NCI-H1105 treated with DMSO at 0.1 percent for 48 hours (cell line): ENCODE measurements at regions not wholly inside any gene's neighbourhood (a gene's known extent, or its start where the extent isn't known, plus 50 kb on each side); places are given as distances from the start of the nearest gene placed in this dataset.
"Not testable (repeated sequence)": the region's sequence is repeated elsewhere in the genome, so short reads cannot be mapped to it uniquely, and the experiment has no call there.

Experiments used
- DNase-seq: peaks from one replicate; lab custom pipeline; 2025; lab: John Stamatoyannopoulos, UW

DNA sequence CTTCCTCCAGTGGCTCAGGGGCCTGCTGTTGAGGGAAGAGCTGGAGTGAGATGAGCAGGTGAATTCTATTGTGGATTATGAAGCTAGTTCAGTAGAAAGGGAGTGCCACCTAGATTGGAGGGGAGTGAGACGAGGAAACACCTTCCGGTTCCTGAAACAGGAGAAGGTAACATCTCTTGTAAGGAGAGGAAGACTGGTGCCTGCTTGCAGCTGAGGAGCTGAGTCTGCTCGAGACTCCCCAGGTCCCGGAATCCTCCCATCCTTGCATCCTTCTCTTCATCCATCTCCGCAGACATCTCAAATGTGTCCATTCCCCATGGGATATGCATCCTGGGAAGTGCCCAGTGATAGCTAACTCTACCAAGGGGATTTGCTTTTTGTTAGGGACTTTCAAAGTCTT, 242.9 kb upstream of the ZFP64 start:
- DNase-seq, result no peak

DNA sequence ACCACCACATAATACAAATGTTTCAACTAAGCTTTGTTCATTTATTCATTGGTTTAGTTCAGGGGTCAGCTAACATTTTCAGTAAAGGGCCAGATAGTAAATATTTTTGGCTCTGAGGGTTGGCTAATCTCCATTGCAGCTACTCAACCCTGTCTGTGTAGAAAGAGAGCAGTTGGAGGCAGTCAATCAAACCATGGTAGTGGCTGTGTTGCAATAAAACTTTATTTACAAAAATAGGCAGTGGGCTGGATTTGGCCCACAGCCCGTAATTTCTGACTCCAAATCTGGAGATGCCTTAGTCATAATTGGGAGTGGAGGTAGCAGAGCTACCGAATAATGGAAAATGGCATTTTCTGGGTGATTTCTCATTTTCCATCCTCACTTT, 242.5 kb upstream of the ZFP64 start:
- DNase-seq, result no peak

DNA sequence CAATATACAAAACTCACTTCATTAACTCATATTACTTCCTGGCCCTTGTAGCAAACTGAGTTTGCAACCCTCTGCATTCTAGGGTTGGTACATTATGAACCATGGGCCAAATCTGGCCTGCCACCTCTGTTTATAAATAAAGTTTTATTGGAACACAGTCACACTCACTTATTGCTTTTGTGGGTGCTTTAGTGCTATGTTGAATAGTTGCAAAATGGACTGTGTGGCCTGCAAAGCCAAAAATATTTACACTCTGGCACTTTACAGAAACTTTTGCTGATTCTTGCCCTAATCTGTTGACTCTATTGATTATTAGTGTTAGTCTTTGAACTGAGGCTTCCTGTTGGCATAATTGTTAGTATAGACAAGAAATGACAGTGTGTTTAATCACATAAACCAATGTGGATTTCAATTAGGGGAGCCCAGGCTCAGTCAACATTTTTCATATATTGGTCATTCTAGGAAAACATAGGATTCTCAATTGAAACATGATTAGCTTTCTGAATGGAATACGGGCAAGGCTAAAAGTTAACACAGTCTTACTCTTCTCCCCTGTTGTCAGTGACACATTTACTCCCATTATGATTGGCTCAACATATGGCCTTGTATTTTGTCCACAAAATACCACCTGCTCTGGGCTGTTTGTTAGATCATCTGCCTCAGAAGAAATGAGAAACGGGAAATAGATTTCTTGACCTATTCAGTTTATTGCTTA, 241.9 kb upstream of the ZFP64 start:
- no peak for DNase-seq

DNA sequence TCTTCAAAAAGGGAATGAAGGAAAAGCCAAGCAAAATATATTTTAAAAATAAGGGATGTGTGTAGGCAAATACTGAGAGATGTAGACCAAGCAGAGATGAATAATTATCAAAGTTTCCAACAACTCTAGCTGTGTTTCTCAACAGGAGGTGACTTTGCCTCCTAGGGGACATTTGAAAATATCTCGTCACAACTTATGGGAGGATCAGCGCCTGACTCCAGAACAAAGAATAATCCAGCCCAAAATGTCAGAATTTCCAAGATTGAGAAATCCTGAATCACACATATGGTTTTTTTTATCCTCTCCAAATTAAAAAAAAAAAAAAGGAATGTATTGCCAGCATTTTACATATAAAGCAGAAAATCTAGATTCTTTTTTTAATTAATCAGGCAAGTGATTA, 241.2 kb upstream of the ZFP64 start:
- no peak for DNase-seq

DNA sequence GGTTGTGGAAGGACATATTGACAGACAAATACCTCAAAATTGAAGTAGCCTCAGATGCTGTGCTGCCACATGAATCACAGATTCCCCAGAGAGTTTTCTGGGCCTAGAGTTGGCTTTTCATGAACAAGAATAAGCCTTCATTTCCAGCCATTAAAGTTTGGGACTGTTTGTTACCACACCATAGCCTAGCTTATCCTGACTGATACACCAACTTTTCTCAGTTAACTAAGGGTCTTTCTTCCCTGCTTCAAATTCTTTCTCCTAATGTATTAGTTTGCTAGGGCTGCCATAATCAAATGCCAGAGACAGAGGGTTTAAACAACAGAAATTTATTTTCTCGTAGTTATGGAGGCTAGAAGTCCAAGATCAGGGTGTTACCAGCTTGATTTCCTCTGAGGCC, 237.4 kb upstream of the ZFP64 start:
- DNase-seq, result no peak

DNA sequence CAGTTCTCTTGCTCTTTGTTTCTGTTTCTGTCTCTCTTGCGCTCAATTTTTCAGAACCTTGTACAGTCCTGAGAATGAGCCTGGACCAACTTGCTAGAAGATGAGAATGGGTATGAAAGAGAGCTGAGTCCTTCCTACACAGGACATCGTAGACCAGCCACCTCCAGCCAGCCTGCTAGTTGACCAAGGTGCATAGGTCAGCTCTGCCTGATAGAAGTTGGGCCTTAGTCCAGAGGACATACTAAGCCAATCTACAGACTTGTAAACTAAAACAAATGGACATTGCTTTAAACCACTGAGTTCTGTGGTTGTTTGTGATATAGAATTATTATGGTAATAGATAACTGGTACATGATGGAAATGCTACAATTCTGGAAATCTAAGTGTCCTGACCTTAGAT, 236.4 kb upstream of the ZFP64 start:
- no peak for DNase-seq

DNA sequence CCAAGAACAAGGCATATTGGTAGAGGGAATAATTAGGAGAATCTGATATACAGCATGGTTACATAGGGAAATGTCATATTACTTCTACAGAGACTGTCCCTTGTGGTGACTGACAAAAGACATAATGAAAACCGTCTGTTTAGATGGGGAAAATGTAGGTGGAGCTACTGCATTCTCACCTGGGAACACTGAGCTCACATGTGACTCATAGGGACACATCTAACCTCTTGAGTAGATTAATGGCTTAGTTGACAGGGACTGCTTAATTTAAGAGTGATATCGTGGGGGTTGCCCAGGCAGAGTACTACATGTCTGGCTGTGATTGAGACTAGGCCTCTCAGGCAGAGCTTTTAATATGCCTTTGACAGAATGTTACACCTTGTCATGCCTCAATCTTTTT, 235.3 kb upstream of the ZFP64 start:
- DNase-seq, result peak; percentile 12

DNA sequence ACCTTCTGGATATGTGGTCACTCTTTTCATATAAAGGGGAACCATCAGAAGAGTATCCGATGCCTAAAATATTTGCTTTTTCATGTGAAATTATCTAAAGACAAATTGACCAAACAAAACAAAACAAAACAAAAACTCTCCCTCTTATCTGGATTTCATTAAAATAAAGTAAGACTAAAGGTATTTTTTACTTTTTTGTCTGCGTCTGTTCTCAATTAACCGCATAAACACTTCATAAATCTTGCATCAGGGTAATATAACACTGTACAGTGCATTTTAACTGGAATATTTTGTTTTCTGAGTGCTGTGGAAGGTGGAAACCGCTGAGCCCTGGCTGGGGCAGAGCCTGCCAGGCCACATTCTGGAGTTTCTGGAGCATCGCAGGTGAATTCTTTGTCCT, 234.1 kb upstream of the ZFP64 start:
- DNase-seq, result no peak

DNA sequence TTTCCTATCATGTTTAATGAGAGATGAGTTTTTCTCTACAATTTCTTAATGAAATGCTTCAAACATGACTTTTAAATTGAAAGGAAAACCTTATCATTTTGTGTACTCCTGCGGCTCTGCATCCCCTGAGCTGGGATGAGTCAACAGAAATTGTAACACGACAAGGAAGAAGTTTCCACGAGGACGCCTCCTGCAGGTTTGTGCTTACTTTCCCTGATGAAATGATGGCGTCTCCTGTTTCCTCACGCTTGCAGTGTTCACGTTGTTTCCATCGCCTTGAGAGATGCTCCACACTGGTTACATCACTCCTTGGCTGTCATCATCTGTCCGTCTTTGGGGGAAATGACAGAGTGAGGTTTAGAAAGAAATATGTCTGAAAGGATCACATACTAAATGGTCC, 233.7 kb upstream of the ZFP64 start:
- DNase-seq, result no peak

DNA sequence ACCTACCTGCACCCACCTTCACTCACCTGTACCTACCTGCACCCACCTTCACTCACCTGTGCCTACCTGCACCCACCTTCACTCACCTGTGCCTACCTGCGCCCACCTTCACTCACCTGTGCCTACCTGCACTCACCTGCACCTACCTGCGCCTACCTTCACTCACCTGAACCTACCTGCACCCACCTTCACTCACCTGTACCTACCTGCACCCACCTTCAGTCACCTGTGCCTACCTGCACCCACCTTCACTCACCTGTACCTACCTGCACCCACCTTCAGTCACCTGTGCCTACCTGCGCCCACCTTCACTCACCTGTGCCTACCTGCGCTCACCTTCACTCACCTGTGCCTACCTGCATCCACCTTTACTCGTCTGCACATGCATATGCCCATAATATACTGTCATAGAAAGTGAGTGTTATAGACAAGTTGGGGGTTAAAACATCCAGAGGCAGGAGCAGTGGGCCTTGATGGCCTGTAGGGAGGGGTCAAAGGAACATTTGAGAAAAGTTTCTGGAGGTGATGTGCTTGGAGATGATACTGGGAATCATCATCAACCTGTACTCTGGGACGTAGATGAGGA, 232.9 kb upstream of the ZFP64 start:
- DNase-seq, result not testable (repeated sequence)

DNA sequence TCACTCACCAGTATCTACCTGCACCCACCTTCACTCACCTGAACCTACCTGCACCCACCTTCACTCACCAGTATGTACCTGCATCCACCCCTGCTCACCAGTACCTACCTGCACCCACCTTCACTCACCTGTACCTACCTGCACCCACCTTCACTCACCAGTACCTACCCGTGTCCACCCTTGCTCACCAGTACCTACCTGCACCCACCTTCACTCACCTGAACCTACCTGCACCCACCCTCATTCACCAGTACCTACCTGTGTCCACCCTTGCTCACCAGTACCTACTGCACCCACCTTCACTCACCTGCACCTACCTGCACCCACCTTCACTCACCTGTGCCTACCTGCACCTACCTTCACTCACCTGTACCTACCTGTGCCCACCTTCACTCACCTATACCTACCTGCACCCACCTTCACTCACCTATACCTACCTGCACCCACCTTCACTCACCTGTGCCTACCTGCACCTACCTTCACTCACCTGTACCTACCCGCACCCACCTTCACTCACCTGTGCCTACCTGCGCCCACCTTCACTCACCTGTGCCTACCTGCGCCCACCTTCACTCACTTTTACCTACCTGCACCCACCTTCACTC, 232.1 kb upstream of the ZFP64 start:
- not testable (repeated sequence) for DNase-seq

DNA sequence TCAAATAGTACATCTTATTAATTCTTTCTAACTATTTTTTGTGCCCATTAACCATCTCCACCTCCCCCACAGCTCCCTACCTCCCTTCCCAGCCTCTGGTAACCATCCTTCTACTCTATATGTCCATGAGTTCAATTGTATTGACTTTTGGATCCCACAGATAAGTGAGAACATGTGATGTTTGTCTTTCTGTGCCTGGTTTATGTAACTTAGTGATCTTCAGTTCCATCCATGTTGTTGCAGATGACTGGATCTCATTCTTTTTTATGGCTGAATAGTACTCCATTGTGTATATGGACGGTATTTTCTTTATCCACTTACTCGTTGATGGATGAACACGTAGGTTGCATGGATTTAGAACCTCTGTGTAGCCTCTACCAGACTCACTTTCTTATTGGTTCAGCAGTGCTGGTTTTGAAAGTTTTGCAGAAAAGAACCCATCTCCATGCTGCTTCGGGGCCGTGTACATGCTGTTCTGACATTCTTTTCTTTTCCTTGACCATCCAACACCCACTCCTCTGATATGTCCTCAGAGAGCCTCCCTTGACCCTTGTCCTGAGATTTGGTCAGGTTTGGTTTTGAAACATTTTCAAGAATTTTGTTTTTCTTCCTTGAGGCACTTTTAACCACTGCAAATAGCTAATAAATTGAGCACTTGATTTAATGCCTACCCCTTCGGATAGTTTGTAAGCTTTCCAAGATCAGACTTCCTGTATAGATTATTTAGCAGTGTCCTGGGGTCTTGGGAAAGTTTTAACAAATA, 231.2 kb upstream of the ZFP64 start:
- no peak for DNase-seq

DNA sequence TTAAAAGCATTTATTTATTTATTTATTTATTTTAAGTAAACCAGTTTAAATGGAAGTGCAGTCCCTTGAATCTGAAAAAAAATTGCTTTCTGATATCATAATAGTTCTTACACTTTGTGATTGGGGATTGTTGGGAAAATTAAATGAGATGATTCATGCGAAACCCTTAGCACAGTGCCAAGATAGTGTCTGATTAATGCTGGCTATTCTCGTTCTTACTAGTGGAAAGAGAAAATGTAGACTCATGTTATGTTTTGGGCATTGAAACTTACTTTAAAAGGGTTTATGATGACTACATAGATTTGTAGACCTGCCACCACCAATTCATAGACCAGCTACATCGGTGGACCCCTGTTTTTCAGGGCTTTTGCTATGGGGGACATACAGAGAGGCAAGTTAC, 229.2 kb upstream of the ZFP64 start:
- no peak for DNase-seq

DNA sequence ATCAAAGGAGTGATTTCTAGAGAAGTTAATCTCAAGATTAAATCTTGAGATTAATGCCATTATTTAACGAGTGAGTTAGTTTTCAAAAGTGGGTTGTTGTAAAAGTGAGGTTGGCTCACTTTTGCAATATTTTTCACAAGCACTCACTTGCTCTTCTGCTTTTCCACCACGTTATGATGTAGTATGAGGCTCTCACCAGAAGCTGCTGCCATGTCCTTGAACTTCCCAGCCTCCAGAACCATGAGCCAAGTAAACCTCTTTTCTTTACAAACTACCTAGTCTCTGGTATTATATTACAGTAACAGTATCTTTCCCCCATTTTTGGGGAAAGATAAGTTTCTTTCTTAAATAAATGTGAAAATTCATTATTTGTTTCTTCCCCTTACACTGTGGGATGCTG, 227.6 kb upstream of the ZFP64 start:
- no peak for DNase-seq

DNA sequence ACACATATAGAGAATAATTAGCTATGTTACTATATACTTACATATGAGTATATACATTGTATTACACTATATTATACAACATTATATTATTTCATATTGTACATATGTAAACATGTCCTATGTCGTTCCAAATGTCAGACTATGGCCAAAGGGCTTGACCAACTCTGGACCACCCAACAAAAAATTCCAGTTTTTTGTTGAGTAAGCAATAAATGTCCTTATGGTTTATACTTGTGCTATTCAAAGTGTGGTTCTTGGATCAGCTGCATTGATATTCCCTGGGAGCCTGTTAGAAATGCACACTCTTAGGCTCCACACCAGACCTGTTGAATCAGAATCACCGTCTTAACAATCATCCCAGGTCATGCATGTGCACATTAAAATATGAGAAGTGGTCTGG, 225.4 kb upstream of the ZFP64 start:
- no peak for DNase-seq

DNA sequence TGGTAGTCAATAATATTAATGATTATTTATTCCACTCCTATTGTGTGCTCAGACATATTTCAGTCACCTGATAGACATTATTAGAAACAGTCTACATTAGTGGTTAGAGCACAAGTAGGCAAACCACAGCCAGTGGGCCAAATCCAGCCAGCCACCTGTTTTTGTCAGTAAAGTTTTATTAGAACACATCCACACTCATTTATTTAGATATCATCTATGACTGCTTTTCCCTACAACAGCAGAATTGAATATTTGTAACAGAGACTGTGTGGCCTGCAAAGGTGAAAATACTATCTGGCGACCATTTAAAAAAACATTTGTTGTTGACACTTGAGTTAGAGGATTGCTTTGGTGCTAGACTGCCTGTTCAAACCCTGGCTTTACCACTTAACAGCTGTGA, 220.0 kb upstream of the ZFP64 start:
- no peak for DNase-seq

DNA sequence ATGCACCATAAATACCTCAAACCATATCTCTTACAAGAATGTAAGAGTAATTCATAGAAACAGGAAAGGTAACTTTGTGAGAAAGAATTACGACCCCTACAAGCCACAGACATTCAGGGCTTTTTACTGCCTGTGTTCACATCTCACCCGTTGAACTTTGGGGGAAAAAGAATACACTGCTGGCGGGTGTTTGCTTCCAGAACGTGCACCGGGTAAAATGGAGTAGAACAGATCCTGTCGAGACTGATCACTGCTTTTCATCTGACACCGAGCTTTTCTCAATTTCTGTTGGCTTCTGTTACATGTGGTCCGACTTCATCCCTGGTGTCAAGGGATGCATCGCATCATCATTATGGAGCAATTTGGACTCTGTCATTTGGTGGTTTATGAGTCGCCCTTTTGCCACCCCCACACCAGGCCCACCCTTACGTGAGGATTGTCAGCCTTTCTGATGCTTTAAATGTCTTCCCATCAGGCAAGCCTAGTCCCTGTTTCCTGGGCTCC, 219.2 kb upstream of the ZFP64 start:
- DNase-seq, result no peak

DNA sequence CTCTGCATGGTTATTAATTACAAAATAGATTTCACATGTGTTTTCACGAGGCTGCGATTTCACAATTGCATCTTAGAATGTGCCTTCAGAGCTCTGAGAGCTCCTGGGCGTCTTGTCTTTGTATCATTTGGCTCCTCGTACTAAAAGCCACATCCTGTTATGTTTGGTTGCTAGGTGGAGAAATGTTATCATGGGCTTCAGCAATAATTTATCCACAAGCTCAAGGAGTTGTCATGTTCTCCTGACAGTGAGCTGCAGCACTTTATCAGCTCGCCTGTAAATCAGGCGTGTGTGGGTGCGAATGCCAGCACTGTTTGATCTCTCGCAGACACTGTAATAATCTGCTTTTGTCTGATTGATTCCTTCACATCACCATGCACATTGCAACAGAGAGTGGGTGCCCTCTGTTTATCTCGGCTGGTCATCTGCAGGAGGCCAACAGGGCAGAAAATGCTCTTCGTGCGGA, 218.6 kb upstream of the ZFP64 start:
- no peak for DNase-seq

DNA sequence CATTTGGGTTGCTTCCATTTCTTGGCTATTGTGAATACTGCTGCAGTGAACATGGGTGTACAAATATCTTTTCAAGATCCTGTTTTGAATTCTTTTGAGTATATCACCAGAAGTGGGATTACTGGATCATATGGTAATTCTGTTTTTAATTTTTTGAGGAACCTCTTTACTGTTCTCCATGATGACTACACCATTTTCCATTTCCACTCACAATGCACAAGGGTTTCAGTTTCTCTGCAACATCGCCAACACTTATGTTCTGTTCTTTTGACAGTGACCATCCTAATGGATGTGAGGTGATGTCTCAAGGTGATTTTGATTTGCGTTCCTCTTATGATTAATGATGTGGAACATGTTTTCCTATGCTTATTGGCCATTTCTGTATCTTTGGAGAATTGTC, 214.4 kb upstream of the ZFP64 start:
- no peak for DNase-seq

DNA sequence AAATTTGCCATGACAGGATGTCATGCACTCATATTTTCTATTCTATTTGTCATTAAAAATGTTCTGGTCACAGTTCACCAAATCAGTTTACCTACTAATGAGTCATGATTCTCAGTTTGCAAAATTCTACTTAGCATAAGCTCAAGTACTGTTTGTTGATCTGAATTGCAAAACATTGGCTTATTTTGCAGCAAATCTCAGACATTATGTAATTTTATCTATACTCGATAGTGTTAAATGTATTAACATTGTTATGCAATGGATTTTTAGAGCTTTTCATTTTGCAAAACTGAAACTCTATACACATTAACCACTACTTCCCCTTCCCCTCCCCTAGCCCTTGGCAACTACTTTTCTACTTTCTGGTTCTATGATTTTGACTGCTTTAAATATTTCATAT, 213.8 kb upstream of the ZFP64 start:
- DNase-seq, result no peak

DNA sequence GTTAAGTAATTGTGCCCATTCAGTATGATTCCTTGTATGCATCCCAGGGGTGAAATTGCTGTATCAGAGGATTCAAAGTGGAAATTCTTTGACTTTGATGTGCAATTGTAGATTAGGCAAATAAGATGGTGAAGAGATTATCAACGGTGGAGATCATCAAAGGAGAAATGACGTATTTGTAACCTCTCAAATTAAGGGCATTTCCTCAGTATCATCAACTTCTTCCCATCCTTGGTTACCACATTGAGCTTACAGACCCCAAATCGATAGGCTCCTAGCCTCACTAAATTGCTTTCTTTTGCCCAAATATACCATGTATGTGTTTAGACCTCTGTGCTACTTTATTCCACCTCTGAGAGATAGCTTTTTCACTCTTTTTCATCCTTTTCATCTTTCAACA, 213.1 kb upstream of the ZFP64 start:
- DNase-seq, result no peak

DNA sequence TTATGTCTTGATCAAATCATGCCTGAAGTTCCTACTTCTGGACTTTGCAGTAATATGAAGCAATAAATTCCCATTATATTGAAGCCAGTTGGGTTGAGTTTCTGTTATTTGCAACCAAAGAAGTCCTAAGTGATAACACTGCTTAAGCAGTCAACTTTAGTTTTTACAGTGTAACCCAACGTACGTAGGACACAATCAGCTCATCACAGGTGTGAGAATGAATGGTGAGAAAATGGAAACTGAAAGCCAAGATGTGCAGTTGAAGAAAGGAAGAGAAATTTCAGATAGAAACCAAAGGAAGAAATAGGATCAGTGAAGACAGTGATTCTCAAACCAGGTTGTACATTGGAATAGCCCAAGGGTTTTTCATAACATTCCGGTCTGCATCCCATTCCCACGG, 211.4 kb upstream of the ZFP64 start:
- DNase-seq, result no peak

DNA sequence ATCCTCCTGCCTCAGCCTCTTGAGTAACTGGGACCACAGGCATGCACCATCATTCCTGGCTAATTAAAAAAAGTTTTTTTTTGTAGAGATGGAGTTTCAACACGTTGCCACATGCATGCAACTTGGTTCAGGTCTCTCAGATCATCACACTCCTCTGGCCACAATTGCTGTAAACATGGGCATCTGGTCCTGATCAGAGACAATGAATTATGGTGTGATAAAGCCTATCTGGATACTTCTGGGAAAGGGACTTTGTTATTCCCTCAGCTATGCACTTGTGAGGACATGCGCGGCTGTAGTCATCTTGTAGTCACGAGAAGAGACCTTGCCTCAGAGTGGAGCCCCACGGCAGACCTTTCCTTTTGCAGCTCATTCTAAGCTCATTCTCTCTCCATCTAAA, 210.9 kb upstream of the ZFP64 start:
- DNase-seq, result no peak
